GM21619 (cell line): ENCODE measurements at regions not wholly inside any gene's neighbourhood (a gene's known extent, or its start where the extent isn't known, plus 50 kb on each side); places are given as distances from the start of the nearest gene placed in this dataset.

ENCODE experiments used
- ATAC-seq: cut with Tn5 transposase; IDR thresholded peaks from one replicate; pipeline ENCODE4 v1.9.1; 2021; ENCODE audit not compliant: unreplicated experiment

GRCh38 chr2:45153121-45153520 is 143.9 kb upstream of the SIX2 start:
- ATAC-seq: no peak

GRCh38 chr2:45152691-45153090 is 143.4 kb upstream of the SIX2 start:
- ATAC-seq: no peak

- no peak for ATAC-seq
Observed at GRCh38 chr2:45145073-45145899, 136.0 kb upstream of the SIX2 start.

- peak; percentile 66 for ATAC-seq
Observed at GRCh38 chr2:45141883-45142866, 132.9 kb upstream of the SIX2 start.

- ATAC-seq: no peak
Observed at GRCh38 chr2:45140675-45141074, 131.4 kb upstream of the SIX2 start.

GRCh38 chr2:45138904-45139303 is 129.7 kb upstream of the SIX2 start:
- ATAC-seq: no peak

GRCh38 chr2:45137966-45138695 is 128.9 kb upstream of the SIX2 start:
- no peak for ATAC-seq

- ATAC-seq: no peak
Observed at GRCh38 chr2:45134726-45135125, 125.5 kb upstream of the SIX2 start.

GRCh38 chr2:45134014-45134413 is 124.8 kb upstream of the SIX2 start:
- no peak for ATAC-seq

GRCh38 chr2:45132551-45132950 is 123.3 kb upstream of the SIX2 start:
- peak; percentile 53 for ATAC-seq

GRCh38 chr2:45131587-45131986 is 122.3 kb upstream of the SIX2 start:
- ATAC-seq: no peak

GRCh38 chr2:45130736-45131135 is 121.5 kb upstream of the SIX2 start:
- no peak for ATAC-seq

- no peak for ATAC-seq
Observed at GRCh38 chr2:45128580-45128997, 119.3 kb upstream of the SIX2 start.

- ATAC-seq: no peak
Observed at GRCh38 chr2:45127891-45128290, 118.6 kb upstream of the SIX2 start.

GRCh38 chr2:45127321-45127720 is 118.1 kb upstream of the SIX2 start:
- ATAC-seq: no peak

- ATAC-seq: no peak
Observed at GRCh38 chr2:45125232-45125631, 116.0 kb upstream of the SIX2 start.

- ATAC-seq: no peak
Observed at GRCh38 chr2:45124456-45124855, 115.2 kb upstream of the SIX2 start.

- no peak for ATAC-seq
Observed at GRCh38 chr2:45123521-45124191, 114.4 kb upstream of the SIX2 start.

- ATAC-seq: no peak
Observed at GRCh38 chr2:45123065-45123464, 113.8 kb upstream of the SIX2 start.

- no peak for ATAC-seq
Observed at GRCh38 chr2:45121236-45121927, 112.1 kb upstream of the SIX2 start.
